Lung (tissue), 9 donors: ENCODE measurements at regions not wholly inside any gene's neighbourhood (a gene's known extent, or its start where the extent isn't known, plus 50 kb on each side); places are given as distances from the start of the nearest gene placed in this dataset.
"Not testable (repeated sequence)": the region's sequence is repeated elsewhere in the genome, so short reads cannot be mapped to it uniquely, and the experiment has no call there.

Source experiments
- ATAC-seq: fragments of 200-7000 bp; cut with Tn5 transposase; one replicate; pipeline ENCODE4 v1.9.1; 2020; ENCODE audit warnings: moderate number of reproducible peaks; ENCODE audit not compliant: insufficient read depth, low FRiP score
- DNase-seq, 3 donors: peaks; one replicate each; pipeline ENCODE4 v3.0.0-alpha.2; 2013 to 2017
- H3K27ac ChIP-seq, 2 donors: one replicate each; pipeline ENCODE4 v1.5.1; 2013; ENCODE audit warnings: mild to moderate bottlenecking in 2 of 2, moderate library complexity in 2 of 2, control low read depth in 1 of 2, inconsistent platforms in 1 of 2, low read depth in 1 of 2, low read length in 1 of 2
- H3K27me3 ChIP-seq, 3 donors: one replicate each; pipeline ENCODE4 v1.5.1; 2013; ENCODE audit warnings: low read length in 2 of 3; ENCODE audit not compliant: control insufficient read depth in 3 of 3, insufficient read depth in 3 of 3
- H3K36me3 ChIP-seq, 4 donors: one replicate each; pipeline ENCODE4 v1.5.1; 2013; ENCODE audit warnings: low read length in 4 of 4, mild to moderate bottlenecking in 1 of 4, moderate library complexity in 1 of 4; ENCODE audit not compliant: control insufficient read depth in 4 of 4, insufficient read depth in 4 of 4
- H3K4me1 ChIP-seq, 5 donors: one replicate each; pipeline ENCODE4 v1.5.1; 2013; ENCODE audit warnings: low read length in 5 of 5, mild to moderate bottlenecking in 2 of 5, moderate library complexity in 1 of 5; ENCODE audit not compliant: control insufficient read depth in 5 of 5, insufficient read depth in 5 of 5
- H3K4me3 ChIP-seq: one replicate; pipeline ENCODE4 v1.5.1; 2013; ENCODE audit warnings: mild to moderate bottlenecking, control low read depth, moderate library complexity
- H3K9ac ChIP-seq, 2 donors: one replicate each; pipeline ENCODE4 v1.5.1; 2013; ENCODE audit warnings: low read length in 2 of 2, control low read depth in 1 of 2; ENCODE audit not compliant: insufficient read depth in 1 of 2
- H3K9me3 ChIP-seq, 4 donors: one replicate each; pipeline ENCODE4 v1.5.1; 2013; ENCODE audit warnings: low read length in 3 of 4, mild to moderate bottlenecking in 1 of 4, moderate library complexity in 1 of 4; ENCODE audit not compliant: control insufficient read depth in 4 of 4, insufficient read depth in 3 of 4
- WGBS, 2 donors: extraction: QIAGEN DNeasy Blood & Tissue Kit; methylation state at CpG; one replicate each; pipeline ENCODE4 v1.1.7; 2013; 5-methylcytosine and 5-hydroxymethylcytosine counted together
- donor health status: Bipolar disorder and iron deficiency.
- donor health status: healthy.
- donor health status: DM: yes; HTN: yes; CAD: no.

DNA sequence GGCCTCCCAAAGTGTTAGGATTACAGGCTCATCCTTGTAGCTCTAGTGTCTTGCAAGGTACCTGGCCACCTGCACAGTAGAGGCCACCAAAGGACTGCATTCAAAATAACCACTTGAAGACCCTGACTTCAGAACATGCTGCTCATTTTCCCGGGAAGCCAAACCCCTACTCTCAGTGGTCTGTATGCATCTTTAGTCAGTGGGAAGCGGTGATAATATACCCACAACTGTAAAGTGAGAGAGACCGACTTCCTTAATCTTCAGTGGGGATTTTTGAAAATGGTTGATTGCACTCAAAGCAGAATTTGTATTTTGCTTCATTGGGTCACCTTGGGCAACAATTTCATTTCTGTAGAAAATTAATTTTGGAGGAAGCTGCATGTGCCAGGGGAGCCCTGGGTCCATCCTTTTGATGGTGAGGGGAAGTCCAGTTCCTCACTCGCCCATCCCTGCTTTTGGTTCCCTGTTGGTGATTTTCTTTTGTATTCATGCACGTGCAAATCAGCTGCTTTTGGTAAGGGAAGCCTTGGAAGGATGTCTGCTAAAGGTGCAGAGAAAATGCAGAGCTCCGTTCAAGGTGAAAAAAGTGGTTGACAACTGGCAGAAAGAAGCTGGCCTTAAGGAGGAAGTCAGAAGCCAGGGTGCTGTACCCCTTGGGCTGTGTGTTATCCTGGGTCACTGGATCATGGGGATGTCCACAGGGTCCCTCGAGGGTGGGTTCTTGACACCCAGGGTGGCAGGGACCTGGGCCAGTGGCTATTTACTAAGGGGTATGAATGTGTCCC, 59.5 kb downstream of the NPIPB11 start:
- DNase-seq, H3K27ac ChIP-seq, H3K27me3 ChIP-seq, ATAC-seq, H3K9ac ChIP-seq, H3K4me1 ChIP-seq, H3K9me3 ChIP-seq, H3K4me3 ChIP-seq, H3K36me3 ChIP-seq: not testable (repeated sequence)
- 80 to 83% methylated on average over 7 of the region's 7 CpGs for WGBS, 2 donors

GRCh38 chr16:29346203-29346602, 60.3 kb downstream of the NPIPB11 start:
- not testable (repeated sequence) for H3K9ac ChIP-seq, H3K9me3 ChIP-seq, DNase-seq, ATAC-seq, H3K4me3 ChIP-seq, H3K4me1 ChIP-seq, H3K36me3 ChIP-seq, H3K27me3 ChIP-seq, H3K27ac ChIP-seq
- 70 to 97% methylated on average over 2 of the region's 2 CpGs for WGBS, 2 donors

DNA sequence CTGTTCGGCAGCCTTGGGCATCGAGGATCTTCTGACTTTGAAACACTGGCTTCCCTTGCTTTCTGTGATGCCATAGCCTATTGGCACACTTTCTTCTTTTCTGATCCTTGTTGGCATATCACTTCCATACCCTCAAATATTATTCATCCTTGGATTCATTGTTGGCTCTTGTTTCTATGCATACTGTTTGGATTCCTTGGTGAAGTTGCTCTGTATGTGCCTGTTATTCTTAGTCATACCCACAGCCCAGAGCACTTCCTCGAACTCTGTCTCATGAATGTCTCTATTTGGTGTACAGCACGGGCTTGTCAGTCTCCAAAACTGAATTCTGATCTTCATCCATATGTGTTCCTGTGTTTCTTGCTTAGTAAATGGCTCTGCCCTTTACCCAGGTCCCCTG, 63.6 kb downstream of the NPIPB11 start:
- ATAC-seq, result not testable (repeated sequence)
- 85 to 89% methylated on average over 4 of the region's 4 CpGs for WGBS, 2 donors

DNA sequence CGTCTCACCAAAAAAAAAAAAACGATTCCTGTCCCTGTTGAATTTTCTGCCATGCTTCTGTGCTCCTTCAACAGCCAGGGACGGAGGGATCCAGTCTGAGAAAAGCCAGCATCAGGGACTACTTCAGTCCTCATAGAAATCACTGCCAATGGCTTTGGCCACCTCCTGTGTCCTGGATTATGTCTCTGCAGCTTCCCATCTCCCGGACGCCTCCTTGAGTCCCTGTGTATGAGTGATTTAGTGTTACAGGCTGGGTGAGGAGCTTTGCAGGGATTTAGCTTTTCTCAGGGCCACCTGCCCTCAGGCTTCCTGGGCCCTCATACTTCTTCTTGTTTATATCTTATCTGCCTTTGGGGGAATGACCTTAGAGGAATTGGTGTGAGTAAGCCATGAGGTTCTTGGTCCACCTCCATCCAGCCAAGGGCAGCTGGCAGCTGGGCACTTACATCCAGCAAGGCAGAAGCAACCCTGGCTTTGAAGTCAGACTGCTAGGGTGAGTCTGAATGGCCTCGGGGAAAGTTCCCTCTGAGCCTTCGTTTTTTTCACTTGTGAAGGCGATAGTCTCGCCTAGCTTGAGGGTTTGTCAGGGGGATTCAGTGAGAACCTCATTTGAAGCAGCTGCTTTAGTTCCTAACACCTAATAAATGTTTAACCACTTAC, 65.6 kb downstream of the NPIPB11 start:
- H3K9ac ChIP-seq, H3K36me3 ChIP-seq, H3K27me3 ChIP-seq, ATAC-seq, DNase-seq, H3K4me3 ChIP-seq, H3K9me3 ChIP-seq, H3K4me1 ChIP-seq, H3K27ac ChIP-seq: not testable (repeated sequence)
- WGBS, 2 donors, result 81 to 84% methylated on average over 7 to 9 of the region's 9 CpGs

More for the DNA sequence above, 63.6 kb downstream of the NPIPB11 start:
- H3K9me3 ChIP-seq, H3K4me1 ChIP-seq, H3K27ac ChIP-seq, H3K9ac ChIP-seq, H3K36me3 ChIP-seq, H3K4me3 ChIP-seq, H3K27me3 ChIP-seq, DNase-seq: not testable (repeated sequence)

DNA sequence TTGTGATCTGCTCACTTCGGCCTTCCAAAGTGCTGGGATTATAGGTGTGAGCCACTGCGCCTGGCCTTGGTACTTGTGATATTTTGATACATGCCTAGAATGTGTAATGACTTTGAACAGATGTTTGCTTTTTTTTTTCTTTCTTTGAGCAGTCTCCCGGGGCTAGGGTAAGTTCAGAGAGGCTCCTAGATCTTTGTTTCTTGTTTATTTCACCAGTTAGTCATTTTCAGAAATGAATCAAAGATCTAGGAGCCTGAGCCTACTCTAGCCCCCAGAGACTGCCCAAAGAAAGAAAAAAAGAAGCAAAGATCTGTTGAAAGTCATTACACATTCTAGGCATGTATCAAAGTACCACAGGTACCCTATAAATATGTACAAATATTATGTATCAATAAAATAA, 66.3 kb downstream of the NPIPB11 start:
- DNase-seq, H3K9ac ChIP-seq, H3K36me3 ChIP-seq, H3K27ac ChIP-seq, ATAC-seq, H3K9me3 ChIP-seq, H3K4me1 ChIP-seq, H3K4me3 ChIP-seq, H3K27me3 ChIP-seq: not testable (repeated sequence)
- WGBS, 2 donors, result 79 to 92% methylated on average over 3 of the region's 3 CpGs

- DNase-seq, H3K27me3 ChIP-seq, H3K9ac ChIP-seq, H3K27ac ChIP-seq, ATAC-seq, H3K4me3 ChIP-seq, H3K36me3 ChIP-seq, H3K9me3 ChIP-seq, H3K4me1 ChIP-seq: not testable (repeated sequence)
- 80 to 85% methylated on average over 17 to 18 of the region's 18 CpGs for WGBS, 2 donors
Observed at GRCh38 chr16:29338821-29339700, 67.5 kb downstream of the NPIPB11 start.

GRCh38 chr16:29337385-29337901, 69.1 kb downstream of the NPIPB11 start:
- WGBS, 2 donors, result 87 to 88% methylated on average over 17 to 18 of the region's 18 CpGs
- H3K27me3 ChIP-seq, H3K36me3 ChIP-seq, DNase-seq, H3K4me3 ChIP-seq, H3K9me3 ChIP-seq, H3K9ac ChIP-seq, ATAC-seq, H3K4me1 ChIP-seq, H3K27ac ChIP-seq: not testable (repeated sequence)

DNA sequence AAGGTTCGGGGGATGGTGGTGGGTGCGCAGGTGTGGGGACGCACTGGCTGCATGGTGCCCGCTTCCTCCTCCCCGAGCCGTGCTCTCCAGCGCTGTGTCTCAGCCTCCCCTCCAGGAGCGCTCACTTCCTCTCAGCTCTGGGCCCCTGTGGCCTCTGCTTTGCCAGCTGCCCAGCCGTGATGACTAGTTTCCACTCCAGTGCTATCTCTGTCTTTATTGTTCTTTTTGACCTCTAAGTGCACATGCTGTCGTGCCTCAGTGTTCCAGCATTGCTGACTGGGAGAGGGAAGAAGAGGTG, 71.0 kb downstream of the NPIPB11 start:
- not testable (repeated sequence) for H3K9me3 ChIP-seq, H3K9ac ChIP-seq, ATAC-seq, H3K36me3 ChIP-seq, H3K4me3 ChIP-seq, H3K27ac ChIP-seq, DNase-seq, H3K27me3 ChIP-seq, H3K4me1 ChIP-seq
- 33 to 76% methylated on average over 8 to 10 of the region's 10 CpGs for WGBS, 2 donors
